ENCODE measurements at regions not wholly inside any gene's neighbourhood (a gene's known extent, or its start where the extent isn't known, plus 50 kb on each side); places are given as distances from the start of the nearest gene placed in this dataset.

- TF ChIP-seq CTCF (IDR thresholded peaks at IDR 0.05) (no peak), ZFX (IDR thresholded peaks at IDR 0.05; ENCODE audit: borderline replicate concordance) (no peak)
Measured at GRCh38 chr17:13256545-13256944, 238.7 kb upstream of the ELAC2 start.
